Astrocyte of the cerebellum (primary cell): ENCODE measurements at regions not wholly inside any gene's neighbourhood (a gene's known extent, or its start where the extent isn't known, plus 50 kb on each side); places are given as distances from the start of the nearest gene placed in this dataset.

ENCODE experiments used
- DNase-seq: peaks from one replicate; pipeline ENCODE4 v3.0.0-alpha.2; 2011; ENCODE audit warnings: low read depth
- H3K4me3 ChIP-seq: 2 replicates; pipeline ENCODE4 v1.5.1; 2011; ENCODE audit warnings: mild to moderate bottlenecking, low read depth, low read length, moderate library complexity
- in situ Hi-C: cut with HindIII; loops from 2 replicates; pipeline ENCODE4 v1.10.0; 2017; ENCODE audit warnings: low sequenced_read_pairs
- TF ChIP-seq, protein P1 (sequence below): IDR thresholded peaks from 2 replicates; pipeline ENCODE4 v1.5.1; 2012; ENCODE audit warnings: low read length, low read depth, moderate library complexity, mild to moderate bottlenecking; ENCODE audit errors: missing control alignments

GRCh38 chr7:35411331-35411730 lies 157.4 kb upstream of the TBX20 start:
- H3K4me3 ChIP-seq, result no peak overlapping the region
- no peak for DNase-seq
- in situ Hi-C loops, result no loop called here
- TF ChIP-seq, protein P1, sequence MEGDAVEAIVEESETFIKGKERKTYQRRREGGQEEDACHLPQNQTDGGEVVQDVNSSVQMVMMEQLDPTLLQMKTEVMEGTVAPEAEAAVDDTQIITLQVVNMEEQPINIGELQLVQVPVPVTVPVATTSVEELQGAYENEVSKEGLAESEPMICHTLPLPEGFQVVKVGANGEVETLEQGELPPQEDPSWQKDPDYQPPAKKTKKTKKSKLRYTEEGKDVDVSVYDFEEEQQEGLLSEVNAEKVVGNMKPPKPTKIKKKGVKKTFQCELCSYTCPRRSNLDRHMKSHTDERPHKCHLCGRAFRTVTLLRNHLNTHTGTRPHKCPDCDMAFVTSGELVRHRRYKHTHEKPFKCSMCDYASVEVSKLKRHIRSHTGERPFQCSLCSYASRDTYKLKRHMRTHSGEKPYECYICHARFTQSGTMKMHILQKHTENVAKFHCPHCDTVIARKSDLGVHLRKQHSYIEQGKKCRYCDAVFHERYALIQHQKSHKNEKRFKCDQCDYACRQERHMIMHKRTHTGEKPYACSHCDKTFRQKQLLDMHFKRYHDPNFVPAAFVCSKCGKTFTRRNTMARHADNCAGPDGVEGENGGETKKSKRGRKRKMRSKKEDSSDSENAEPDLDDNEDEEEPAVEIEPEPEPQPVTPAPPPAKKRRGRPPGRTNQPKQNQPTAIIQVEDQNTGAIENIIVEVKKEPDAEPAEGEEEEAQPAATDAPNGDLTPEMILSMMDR, result no peak

DNA sequence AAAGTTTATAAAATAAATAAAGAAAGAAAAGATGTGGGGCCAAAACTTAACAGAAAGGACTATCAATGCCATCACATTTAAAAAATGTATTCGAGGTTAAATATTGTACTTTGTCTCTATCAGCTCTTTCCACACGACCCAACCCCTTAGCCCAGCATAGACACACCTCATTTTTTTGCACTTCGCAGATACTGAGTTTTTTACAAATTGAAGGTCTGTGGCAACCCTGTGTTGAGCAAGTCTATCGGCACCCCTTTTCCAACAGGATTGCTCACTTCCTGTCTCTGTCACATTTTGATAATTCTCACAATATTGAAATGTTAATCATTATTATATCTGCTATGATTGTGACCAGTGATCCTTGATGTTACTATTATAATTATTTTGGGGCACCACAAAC lies 151.6 kb upstream of the TBX20 start:
- no peak overlapping the region for H3K4me3 ChIP-seq
- no peak for DNase-seq
- in situ Hi-C loops, result no loop called here
- TF ChIP-seq, protein P1, result no peak

DNA sequence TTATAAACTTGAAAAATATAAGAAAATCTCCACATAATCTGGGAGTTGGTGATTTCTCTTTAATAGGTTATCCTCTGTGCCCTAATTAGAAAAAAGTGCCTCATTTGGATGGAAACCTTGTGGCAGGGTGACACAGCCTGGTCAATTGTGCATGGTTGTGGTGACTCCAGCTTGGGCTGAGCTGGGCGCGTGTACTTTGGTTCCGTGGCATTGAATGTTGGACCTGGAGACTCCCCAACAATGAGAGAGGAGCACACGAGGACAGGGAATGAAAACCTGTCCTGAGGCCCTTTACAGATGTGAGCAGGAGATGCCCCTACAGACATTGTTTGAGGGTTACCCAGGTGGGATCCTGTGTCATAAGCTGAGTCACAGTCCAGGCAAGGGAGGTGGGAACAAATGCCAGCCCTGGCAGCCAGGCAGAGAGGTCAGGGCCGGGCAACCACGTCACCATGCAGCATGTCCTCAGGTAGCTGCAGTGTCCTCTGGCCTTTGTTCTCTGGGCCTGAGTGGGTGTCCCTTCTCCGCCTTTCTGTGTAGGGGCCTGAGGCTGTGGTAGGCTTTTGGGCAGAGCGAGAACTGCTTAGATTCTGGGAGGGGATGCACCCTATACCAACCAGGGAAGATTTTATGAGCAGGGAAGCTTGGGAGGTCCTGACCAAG lies 147.4 kb upstream of the TBX20 start:
- in situ Hi-C loops, result no loop called here
- TF ChIP-seq, protein P1, result no peak

GRCh38 chr7:35399840-35400239 lies 145.9 kb upstream of the TBX20 start:
- no peak overlapping the region for H3K4me3 ChIP-seq
- TF ChIP-seq, protein P1, result no peak
- no peak for DNase-seq
- in situ Hi-C loops, result no loop called here

More for the DNA sequence above, 147.4 kb upstream of the TBX20 start:
- H3K4me3 ChIP-seq, result no peak overlapping the region
- no peak for DNase-seq

DNA sequence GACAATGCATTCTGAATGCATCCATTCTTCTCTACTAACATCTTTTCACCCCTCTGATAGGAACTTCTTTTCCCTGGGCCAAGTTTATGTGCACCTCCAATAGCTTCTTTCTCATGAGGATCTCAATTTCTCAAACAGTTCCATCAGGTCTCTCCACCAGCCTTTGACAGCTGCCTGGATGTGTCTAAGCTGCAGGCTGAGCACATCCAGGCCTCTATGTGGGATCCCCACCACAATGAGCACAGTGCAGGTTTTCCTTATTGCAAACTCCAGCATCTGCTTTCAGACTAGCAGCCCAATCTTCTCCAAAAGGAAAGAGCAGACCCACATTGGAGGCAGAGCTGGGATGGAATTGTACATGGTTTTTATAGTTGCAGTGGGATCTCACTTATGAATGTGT lies 145.3 kb upstream of the TBX20 start:
- no peak for DNase-seq
- TF ChIP-seq, protein P1, result no peak
- in situ Hi-C loops, result no loop called here

GRCh38 chr7:35398518-35398917 lies 144.6 kb upstream of the TBX20 start:
- TF ChIP-seq, protein P1, result no peak
- in situ Hi-C loops, result no loop called here
- DNase-seq, result no peak

More for the DNA sequence above, 145.3 kb upstream of the TBX20 start:
- no peak overlapping the region for H3K4me3 ChIP-seq

More at GRCh38 chr7:35398518-35398917, 144.6 kb upstream of the TBX20 start:
- no peak overlapping the region for H3K4me3 ChIP-seq
